Skeletal muscle tissue (tissue), 3 donors: ENCODE measurements at regions not wholly inside any gene's neighbourhood (a gene's known extent, or its start where the extent isn't known, plus 50 kb on each side); places are given as distances from the start of the nearest gene placed in this dataset.

ENCODE experiments used
- H3K27ac ChIP-seq: one replicate; pipeline ENCODE4 v1.7.0; 2013; ENCODE audit warnings: mild to moderate bottlenecking, low read depth, low read length, inconsistent platforms
- H3K27me3 ChIP-seq, 3 donors: one replicate each; pipeline ENCODE4 v1.7.0; 2013; ENCODE audit warnings: low read length in 3 of 3; ENCODE audit not compliant: control insufficient read depth in 3 of 3, insufficient read depth in 3 of 3
- H3K36me3 ChIP-seq, 3 donors: one replicate each; pipeline ENCODE4 v1.7.0; 2013; ENCODE audit warnings: low read length in 3 of 3; ENCODE audit not compliant: control insufficient read depth in 3 of 3, insufficient read depth in 3 of 3
- H3K4me1 ChIP-seq, 3 donors: one replicate each; pipeline ENCODE4 v1.7.0; 2013; ENCODE audit warnings: low read length in 3 of 3, mild to moderate bottlenecking in 3 of 3; ENCODE audit not compliant: control insufficient read depth in 3 of 3, insufficient read depth in 3 of 3
- H3K4me3 ChIP-seq, 3 donors: one replicate each; pipeline ENCODE4 v1.7.0; 2013; ENCODE audit warnings: low read length in 3 of 3
- H3K9ac ChIP-seq, 3 donors: one replicate each; pipeline ENCODE4 v1.7.0; 2013; ENCODE audit warnings: low read length in 3 of 3, mild to moderate bottlenecking in 3 of 3, moderate library complexity in 2 of 3, low read depth in 1 of 3
- H3K9me3 ChIP-seq, 3 donors: one replicate each; pipeline ENCODE4 v1.7.0; 2013; ENCODE audit warnings: low read length in 3 of 3; ENCODE audit not compliant: control insufficient read depth in 3 of 3
- donor health status: Osteomylitis.

- Histone ChIP-seq H3K36me3 (no peaks in the 10 kb centered on the region), H3K27me3 (peaks cover 0 to 2% (median 0%) of the 10 kb centered on the region in 3 donors), H3K4me3 (no peak overlapping the region), H3K4me1 (no peaks in the 10 kb centered on the region), H3K27ac (no peak overlapping the region), H3K9ac (no peak overlapping the region), H3K9me3 (no peaks in the 10 kb centered on the region)
Observed at GRCh38 chr6:156352861-156353260, 424.3 kb upstream of the ARID1B start.

DNA sequence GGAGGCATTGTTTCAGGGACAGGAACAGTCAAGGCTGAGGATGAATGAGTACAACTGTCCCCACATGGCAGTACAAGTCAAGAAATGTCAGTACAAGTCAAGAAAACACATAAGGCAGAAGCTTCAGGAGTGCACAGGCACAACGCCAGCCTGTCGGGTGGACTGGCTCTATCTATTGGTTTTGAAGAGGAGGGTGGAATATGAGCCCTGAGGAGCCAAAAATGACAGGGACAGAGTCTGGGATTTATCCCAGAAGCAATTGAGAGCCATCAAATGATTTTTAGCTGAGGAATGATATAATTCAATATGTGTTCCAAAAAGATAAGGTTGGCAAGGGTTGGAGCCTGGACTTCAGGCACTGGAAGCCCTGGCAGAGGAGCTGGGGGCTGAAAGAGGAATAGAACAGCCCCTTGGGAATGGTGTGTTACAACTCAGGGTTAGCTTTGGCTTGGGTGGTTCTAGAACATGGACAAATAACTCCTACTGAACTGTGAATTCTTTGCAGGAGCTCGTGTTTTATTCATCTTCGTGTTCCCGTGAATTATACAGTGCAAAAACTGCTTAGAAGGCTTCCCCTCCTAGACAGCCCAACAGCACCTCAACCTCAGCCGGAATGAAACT is 425.7 kb upstream of the ARID1B start:
- H3K36me3 ChIP-seq = no peaks in the 10 kb centered on the region
- H3K27me3 ChIP-seq = peaks cover 0 to 2% (median 0%) of the 10 kb centered on the region in 3 donors
- H3K4me1 ChIP-seq = no peaks in the 10 kb centered on the region
- H3K4me3 ChIP-seq = no peak overlapping the region
- no peak overlapping the region for H3K27ac ChIP-seq
- H3K9ac ChIP-seq = no peak overlapping the region
- no peaks in the 10 kb centered on the region for H3K9me3 ChIP-seq

- Histone ChIP-seq H3K27me3 (no peaks in the 10 kb centered on the region), H3K4me3 (no peak overlapping the region), H3K9ac (no peak overlapping the region), H3K36me3 (no peaks in the 10 kb centered on the region), H3K4me1 (no peaks in the 10 kb centered on the region), H3K9me3 (no peaks in the 10 kb centered on the region), H3K27ac (no peak overlapping the region)
Observed at GRCh38 chr6:156350337-156350736, 426.8 kb upstream of the ARID1B start.

GRCh38 chr6:156348849-156349248 is 428.3 kb upstream of the ARID1B start:
- Histone ChIP-seq H3K27ac (no peak overlapping the region), H3K36me3 (no peaks in the 10 kb centered on the region), H3K4me1 (no peaks in the 10 kb centered on the region), H3K9me3 (no peaks in the 10 kb centered on the region), H3K9ac (no peak overlapping the region), H3K27me3 (no peaks in the 10 kb centered on the region), H3K4me3 (no peak overlapping the region)

- Histone ChIP-seq H3K4me1 (no peaks in the 10 kb centered on the region), H3K9me3 (no peaks in the 10 kb centered on the region), H3K27me3 (no peaks in the 10 kb centered on the region), H3K9ac (no peak overlapping the region), H3K27ac (no peak overlapping the region), H3K4me3 (no peak overlapping the region), H3K36me3 (no peaks in the 10 kb centered on the region)
Observed at GRCh38 chr6:156348424-156348823, 428.8 kb upstream of the ARID1B start.

DNA sequence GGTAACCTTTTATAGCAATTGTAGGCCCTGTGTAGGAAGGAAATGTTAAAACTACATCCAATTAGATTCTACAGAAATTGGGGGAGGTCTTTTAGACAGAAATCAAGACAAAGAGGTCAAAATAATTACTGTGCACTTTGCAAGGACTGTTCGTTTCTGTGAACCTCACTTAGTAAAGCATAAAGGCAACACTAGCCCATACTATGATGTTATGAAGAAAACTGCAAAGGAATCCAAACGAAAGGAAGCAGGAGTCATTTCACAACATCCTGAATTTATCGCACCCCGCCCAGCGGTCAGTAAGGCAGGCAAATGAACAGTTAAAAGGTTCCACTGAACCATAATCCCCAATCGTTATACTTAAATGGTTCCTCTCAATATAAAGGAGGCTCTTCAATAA is 429.5 kb upstream of the ARID1B start:
- Histone ChIP-seq H3K36me3 (no peaks in the 10 kb centered on the region), H3K27me3 (no peaks in the 10 kb centered on the region), H3K4me1 (no peaks in the 10 kb centered on the region), H3K27ac (no peak overlapping the region), H3K4me3 (no peak overlapping the region), H3K9me3 (no peaks in the 10 kb centered on the region), H3K9ac (no peak overlapping the region)

GRCh38 chr6:156347246-156347645 is 429.9 kb upstream of the ARID1B start:
- H3K9ac ChIP-seq = no peak overlapping the region
- no peak overlapping the region for H3K4me3 ChIP-seq
- no peaks in the 10 kb centered on the region for H3K36me3 ChIP-seq
- no peaks in the 10 kb centered on the region for H3K4me1 ChIP-seq
- no peak overlapping the region for H3K27ac ChIP-seq
- H3K27me3 ChIP-seq = no peaks in the 10 kb centered on the region
- H3K9me3 ChIP-seq = no peaks in the 10 kb centered on the region

- no peaks in the 10 kb centered on the region for H3K4me1 ChIP-seq
- H3K9ac ChIP-seq = no peak overlapping the region
- H3K36me3 ChIP-seq = no peaks in the 10 kb centered on the region
- no peaks in the 10 kb centered on the region for H3K9me3 ChIP-seq
- no peaks in the 10 kb centered on the region for H3K27me3 ChIP-seq
- H3K27ac ChIP-seq = no peak overlapping the region
- no peak overlapping the region for H3K4me3 ChIP-seq
Observed at GRCh38 chr6:156345700-156346099, 431.5 kb upstream of the ARID1B start.

DNA sequence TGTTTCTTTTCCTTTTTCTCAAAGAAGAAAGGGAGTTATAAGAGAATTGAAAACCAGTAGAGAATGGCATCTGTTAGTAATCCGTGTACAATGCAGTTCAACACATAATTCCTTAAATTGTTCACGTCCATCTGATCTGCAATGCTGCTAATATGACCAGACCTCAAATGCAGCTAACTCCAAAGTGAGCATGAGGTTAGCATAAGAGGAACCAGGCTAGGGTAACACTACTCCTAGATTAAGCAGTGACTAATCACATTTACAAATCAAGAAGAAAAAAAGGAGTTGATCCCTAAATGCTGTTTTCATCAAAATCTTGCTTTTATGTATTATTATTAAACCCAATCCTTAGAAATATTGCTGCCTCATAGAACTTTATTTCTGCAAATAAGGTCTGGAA is 432.7 kb upstream of the ARID1B start:
- Histone ChIP-seq H3K27me3 (no peaks in the 10 kb centered on the region), H3K36me3 (no peaks in the 10 kb centered on the region), H3K9ac (no peak overlapping the region), H3K4me3 (no peak overlapping the region), H3K4me1 (no peaks in the 10 kb centered on the region), H3K27ac (no peak overlapping the region), H3K9me3 (no peaks in the 10 kb centered on the region)

DNA sequence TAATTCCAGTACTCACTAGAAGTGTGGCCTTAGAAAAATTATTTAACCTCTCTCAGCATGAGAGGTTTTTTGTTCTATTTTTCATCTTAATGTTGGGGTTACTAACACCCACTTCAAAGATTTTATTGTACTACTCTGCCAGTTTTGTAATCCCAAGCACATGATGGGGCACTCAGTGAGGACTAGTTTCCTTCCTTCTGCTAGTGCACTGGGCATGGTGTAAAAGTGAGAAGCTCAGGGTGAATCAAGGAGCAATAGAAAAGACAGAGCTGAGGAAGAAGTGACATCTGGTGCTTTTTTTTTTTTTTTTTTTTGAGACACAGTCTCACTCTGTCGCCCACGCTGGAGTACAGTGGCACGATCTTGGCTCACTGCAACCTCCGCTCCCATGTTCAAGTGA is 439.4 kb upstream of the ARID1B start:
- H3K36me3 ChIP-seq = no peaks in the 10 kb centered on the region
- H3K27me3 ChIP-seq = peaks cover 0 to 3% (median 0%) of the 10 kb centered on the region in 3 donors
- no peak overlapping the region for H3K27ac ChIP-seq
- H3K4me1 ChIP-seq = no peaks in the 10 kb centered on the region
- H3K9ac ChIP-seq = no peak overlapping the region
- H3K9me3 ChIP-seq = peaks cover 0 to under 1% (median 0%) of the 10 kb centered on the region in 3 donors
- no peak overlapping the region for H3K4me3 ChIP-seq
